ENCODE measurements at regions not wholly inside any gene's neighbourhood (a gene's known extent, or its start where the extent isn't known, plus 50 kb on each side); places are given as distances from the start of the nearest gene placed in this dataset.

DNA sequence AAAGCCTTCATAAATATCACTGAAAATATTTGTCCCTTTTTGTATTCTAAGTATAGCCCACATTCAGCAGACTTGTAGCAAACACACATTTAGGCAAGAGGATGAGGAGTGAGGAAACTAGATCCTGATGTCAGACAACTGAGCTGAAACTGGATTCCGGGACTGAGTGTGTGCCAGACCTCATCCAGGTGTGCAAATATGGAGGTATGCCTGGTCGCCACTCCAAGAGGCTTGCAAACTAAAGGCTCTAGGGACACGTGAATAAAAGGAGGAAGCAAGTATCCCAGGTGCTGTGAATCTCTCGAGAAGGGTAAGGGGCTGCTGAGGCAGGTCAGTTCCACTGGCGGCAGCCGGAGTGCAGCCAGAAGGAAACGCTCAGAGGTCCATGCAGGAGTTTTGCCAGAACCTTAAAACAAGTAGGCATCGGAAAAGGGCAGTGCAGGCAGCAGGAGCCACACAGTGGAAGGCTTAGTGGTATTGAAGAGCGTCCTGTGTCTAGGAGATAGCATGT, 77.4 kb upstream of the ALDH1B1 start:
- no peak for TF ChIP-seq CTCF (IDR thresholded peaks at IDR 0.05; ENCODE audit: insufficient read depth, low read depth, low read length, missing control alignments)
- no peak for DNase-seq (ENCODE audit: low read depth)
- no peak overlapping the region for H3K4me3 ChIP-seq (ENCODE audit: low read length)

DNA sequence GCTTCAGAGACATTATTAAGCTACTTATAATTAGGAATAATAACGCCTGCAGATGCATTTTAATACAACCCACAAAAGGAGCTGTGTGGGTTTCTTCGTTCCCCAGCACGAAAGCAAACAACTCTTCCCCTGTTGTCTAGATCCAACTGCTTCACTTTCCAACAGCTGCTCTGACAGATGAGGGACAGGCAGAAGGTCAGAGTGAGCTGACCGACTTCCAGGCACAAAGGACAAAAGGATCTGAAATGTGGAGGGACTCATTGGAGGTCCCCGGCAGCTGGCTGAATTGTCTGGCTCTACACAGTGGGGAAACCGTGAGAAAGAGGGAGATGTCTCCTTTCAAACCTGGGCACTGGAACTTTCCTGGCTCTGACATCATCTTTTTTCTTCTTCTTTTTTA, 79.1 kb upstream of the ALDH1B1 start:
- no peak for DNase-seq (ENCODE audit: low read depth)
- no peak overlapping the region for H3K4me3 ChIP-seq (ENCODE audit: low read length)
- no peak for TF ChIP-seq CTCF (IDR thresholded peaks at IDR 0.05; ENCODE audit: insufficient read depth, low read depth, low read length, missing control alignments)

DNA sequence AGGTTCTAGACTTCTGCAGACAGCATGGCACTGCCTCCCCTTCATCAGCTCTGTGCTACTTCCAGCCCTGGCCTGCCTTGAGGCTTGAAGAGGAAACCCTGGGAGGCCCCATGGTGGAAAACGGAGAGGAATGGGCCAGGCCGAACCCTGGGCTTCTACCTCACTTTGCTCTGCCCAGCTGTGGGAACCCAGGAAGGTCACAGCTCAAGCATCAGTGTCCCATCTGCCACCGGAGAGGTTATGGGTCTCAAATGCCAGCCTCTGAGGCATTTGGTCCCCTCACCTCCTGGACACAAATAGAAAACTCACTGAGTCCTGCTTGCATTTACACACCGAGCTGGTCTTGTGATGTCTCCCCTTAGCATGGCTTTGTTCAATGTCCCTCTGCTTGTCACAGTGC, 80.1 kb upstream of the ALDH1B1 start:
- TF ChIP-seq CTCF (IDR thresholded peaks at IDR 0.05; ENCODE audit: insufficient read depth, low read depth, low read length, missing control alignments) = no peak
- no peak for DNase-seq (ENCODE audit: low read depth)
- no peak overlapping the region for H3K4me3 ChIP-seq (ENCODE audit: low read length)

DNA sequence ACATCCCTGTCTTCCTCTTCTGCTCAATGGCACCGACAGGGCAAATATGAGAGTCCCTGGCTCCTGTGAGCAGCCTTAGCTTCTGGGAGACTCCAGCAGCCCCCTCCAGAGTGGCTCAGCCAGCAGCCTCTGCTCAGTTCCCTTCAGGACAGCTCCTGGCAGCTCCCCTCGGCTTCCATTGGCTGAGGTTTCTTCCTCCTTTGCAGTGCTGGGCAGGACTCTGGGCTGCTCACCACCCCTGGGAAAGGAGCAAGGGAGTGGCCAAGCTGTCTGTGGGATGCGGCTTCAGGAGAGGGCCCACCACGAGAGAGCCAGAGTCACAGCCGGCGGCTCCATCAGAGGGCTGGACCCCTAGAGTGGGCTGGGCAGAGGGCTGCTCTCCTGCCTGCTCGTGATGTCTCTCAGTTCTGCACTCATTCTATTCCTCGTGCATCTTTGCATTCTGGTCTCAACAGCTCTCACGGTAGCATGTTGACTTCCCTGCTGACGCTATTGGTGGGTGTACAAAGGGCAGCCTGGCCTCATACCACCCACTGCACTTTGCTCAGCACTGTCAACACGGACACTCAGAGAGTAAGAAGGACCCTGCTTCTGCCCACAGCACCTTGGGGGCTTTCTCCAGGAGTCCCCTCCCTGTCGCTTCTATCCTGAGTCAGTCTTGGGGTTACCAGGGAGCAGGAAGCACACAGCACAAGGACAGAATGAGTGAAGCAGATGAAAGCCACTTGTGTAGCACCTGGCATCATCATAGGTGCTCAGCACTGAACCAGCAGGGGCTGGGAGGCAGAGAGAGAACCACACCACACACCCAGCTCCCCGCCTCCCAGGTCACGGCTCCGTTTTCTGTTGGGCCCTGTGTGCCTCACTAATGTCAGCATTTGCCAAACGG, 80.9 kb upstream of the ALDH1B1 start:
- DNase-seq (ENCODE audit: low read depth) = no peak
- no peak for TF ChIP-seq CTCF (IDR thresholded peaks at IDR 0.05; ENCODE audit: insufficient read depth, low read depth, low read length, missing control alignments)
- H3K4me3 ChIP-seq (ENCODE audit: low read length) = no peak overlapping the region

GRCh38 chr9:38309324-38310195, 82.9 kb upstream of the ALDH1B1 start:
- no peak for TF ChIP-seq CTCF (IDR thresholded peaks at IDR 0.05; ENCODE audit: insufficient read depth, low read depth, low read length, missing control alignments)
- DNase-seq (ENCODE audit: low read depth) = no peak
- no peak overlapping the region for H3K4me3 ChIP-seq (ENCODE audit: low read length)

GRCh38 chr9:38308136-38308535, 84.4 kb upstream of the ALDH1B1 start:
- no peak for TF ChIP-seq CTCF (IDR thresholded peaks at IDR 0.05; ENCODE audit: insufficient read depth, low read depth, low read length, missing control alignments)
- no peak for DNase-seq (ENCODE audit: low read depth)
- no peak overlapping the region for H3K4me3 ChIP-seq (ENCODE audit: low read length)
